ENCODE measurements at regions not wholly inside any gene's neighbourhood (a gene's known extent, or its start where the extent isn't known, plus 50 kb on each side); places are given as distances from the start of the nearest gene placed in this dataset.

GRCh38 chr9:13879981-13880380, 434.0 kb downstream of the NFIB start:
- H3K27ac ChIP-seq (ENCODE audit: low read depth, low read length), result no peak overlapping the region
- no CpG with 5 or more reads among the region's 1 CpG for WGBS (ENCODE audit: insufficient coverage)
- no peaks in the 10 kb centered on the region for H3K4me1 ChIP-seq (ENCODE audit: control insufficient read depth, insufficient read depth, low read length)
- no peaks in the 10 kb centered on the region for H3K36me3 ChIP-seq (ENCODE audit: control insufficient read depth, insufficient read depth, low read length)
- DNase-seq (ENCODE audit: low read depth in 4 of 6, low spot score in 6 of 6), result no peak
- H3K27me3 ChIP-seq (ENCODE audit: control insufficient read depth, insufficient read depth, low read length), result no peaks in the 10 kb centered on the region
- H3K4me3 ChIP-seq (ENCODE audit: low read depth, low read length), result no peak overlapping the region
- no peaks in the 10 kb centered on the region for H3K9me3 ChIP-seq (ENCODE audit: control insufficient read depth, insufficient read depth, low read length)

GRCh38 chr9:13879011-13879410, 434.9 kb downstream of the NFIB start:
- H3K4me3 ChIP-seq (ENCODE audit: low read depth, low read length), result no peak overlapping the region
- no CpG with 5 or more reads among the region's 3 CpGs for WGBS (ENCODE audit: insufficient coverage)
- H3K27me3 ChIP-seq (ENCODE audit: control insufficient read depth, insufficient read depth, low read length), result no peaks in the 10 kb centered on the region
- H3K27ac ChIP-seq (ENCODE audit: low read depth, low read length), result no peak overlapping the region
- no peaks in the 10 kb centered on the region for H3K36me3 ChIP-seq (ENCODE audit: control insufficient read depth, insufficient read depth, low read length)
- peaks cover 1% of the 10 kb centered on the region for H3K9me3 ChIP-seq (ENCODE audit: control insufficient read depth, insufficient read depth, low read length)
- no peaks in the 10 kb centered on the region for H3K4me1 ChIP-seq (ENCODE audit: control insufficient read depth, insufficient read depth, low read length)
- DNase-seq (ENCODE audit: low read depth in 4 of 6, low spot score in 6 of 6), result no peak

GRCh38 chr9:13878241-13878711, 435.7 kb downstream of the NFIB start:
- WGBS (ENCODE audit: insufficient coverage), result no CpG with 5 or more reads among the region's 3 CpGs
- Histone ChIP-seq H3K4me1 (ENCODE audit: control insufficient read depth, insufficient read depth, low read length) (no peaks in the 10 kb centered on the region), H3K36me3 (ENCODE audit: control insufficient read depth, insufficient read depth, low read length) (no peaks in the 10 kb centered on the region), H3K27me3 (ENCODE audit: control insufficient read depth, insufficient read depth, low read length) (no peaks in the 10 kb centered on the region), H3K9me3 (ENCODE audit: control insufficient read depth, insufficient read depth, low read length) (peaks cover 1% of the 10 kb centered on the region), H3K4me3 (ENCODE audit: low read depth, low read length) (no peak overlapping the region), H3K27ac (ENCODE audit: low read depth, low read length) (no peak overlapping the region)
- DNase-seq (ENCODE audit: low read depth in 4 of 6, low spot score in 6 of 6), result peak in 1 of 6 donors; percentile 61

GRCh38 chr9:13876741-13877140, 437.2 kb downstream of the NFIB start:
- no peak overlapping the region for H3K27ac ChIP-seq (ENCODE audit: low read depth, low read length)
- peaks cover 1% of the 10 kb centered on the region for H3K9me3 ChIP-seq (ENCODE audit: control insufficient read depth, insufficient read depth, low read length)
- WGBS (ENCODE audit: insufficient coverage), result no CpG with 5 or more reads among the region's 1 CpG

GRCh38 chr9:13873203-13873602, 440.7 kb downstream of the NFIB start:
- no peak overlapping the region for H3K27ac ChIP-seq (ENCODE audit: low read depth, low read length)
- no peak overlapping the region for H3K4me3 ChIP-seq (ENCODE audit: low read depth, low read length)
- no peaks in the 10 kb centered on the region for H3K4me1 ChIP-seq (ENCODE audit: control insufficient read depth, insufficient read depth, low read length)
- H3K9me3 ChIP-seq (ENCODE audit: control insufficient read depth, insufficient read depth, low read length), result peaks cover 1% of the 10 kb centered on the region
- no peaks in the 10 kb centered on the region for H3K27me3 ChIP-seq (ENCODE audit: control insufficient read depth, insufficient read depth, low read length)
- no CpG with 5 or more reads among the region's 3 CpGs for WGBS (ENCODE audit: insufficient coverage)
- H3K36me3 ChIP-seq (ENCODE audit: control insufficient read depth, insufficient read depth, low read length), result no peaks in the 10 kb centered on the region
- no peak for DNase-seq (ENCODE audit: low read depth in 4 of 6, low spot score in 6 of 6)

More at GRCh38 chr9:13876741-13877140, 437.2 kb downstream of the NFIB start:
- H3K36me3 ChIP-seq (ENCODE audit: control insufficient read depth, insufficient read depth, low read length), result no peaks in the 10 kb centered on the region
- no peak for DNase-seq (ENCODE audit: low read depth in 4 of 6, low spot score in 6 of 6)
- H3K4me1 ChIP-seq (ENCODE audit: control insufficient read depth, insufficient read depth, low read length), result no peaks in the 10 kb centered on the region
- no peaks in the 10 kb centered on the region for H3K27me3 ChIP-seq (ENCODE audit: control insufficient read depth, insufficient read depth, low read length)
- no peak overlapping the region for H3K4me3 ChIP-seq (ENCODE audit: low read depth, low read length)

- H3K9me3 ChIP-seq (ENCODE audit: control insufficient read depth, insufficient read depth, low read length), result no peaks in the 10 kb centered on the region
- no peak overlapping the region for H3K27ac ChIP-seq (ENCODE audit: low read depth, low read length)
- no peaks in the 10 kb centered on the region for H3K4me1 ChIP-seq (ENCODE audit: control insufficient read depth, insufficient read depth, low read length)
- H3K4me3 ChIP-seq (ENCODE audit: low read depth, low read length), result no peak overlapping the region
- H3K36me3 ChIP-seq (ENCODE audit: control insufficient read depth, insufficient read depth, low read length), result no peaks in the 10 kb centered on the region
- WGBS (ENCODE audit: insufficient coverage), result no CpG with 5 or more reads among the region's 4 CpGs
- peak in 1 of 6 donors; percentile 62 for DNase-seq (ENCODE audit: low read depth in 4 of 6, low spot score in 6 of 6)
- no peaks in the 10 kb centered on the region for H3K27me3 ChIP-seq (ENCODE audit: control insufficient read depth, insufficient read depth, low read length)
Observed at GRCh38 chr9:13868336-13868735, 445.6 kb downstream of the NFIB start.

GRCh38 chr9:13865869-13866268, 448.1 kb downstream of the NFIB start:
- H3K36me3 ChIP-seq (ENCODE audit: control insufficient read depth, insufficient read depth, low read length), result no peaks in the 10 kb centered on the region
- no peak overlapping the region for H3K27ac ChIP-seq (ENCODE audit: low read depth, low read length)
- WGBS (ENCODE audit: insufficient coverage), result no CpG with 5 or more reads among the region's 1 CpG
- no peaks in the 10 kb centered on the region for H3K4me1 ChIP-seq (ENCODE audit: control insufficient read depth, insufficient read depth, low read length)
- H3K27me3 ChIP-seq (ENCODE audit: control insufficient read depth, insufficient read depth, low read length), result no peaks in the 10 kb centered on the region
- H3K9me3 ChIP-seq (ENCODE audit: control insufficient read depth, insufficient read depth, low read length), result no peaks in the 10 kb centered on the region
- no peak for DNase-seq (ENCODE audit: low read depth in 4 of 6, low spot score in 6 of 6)
- H3K4me3 ChIP-seq (ENCODE audit: low read depth, low read length), result no peak overlapping the region

GRCh38 chr9:13863112-13863511, 450.8 kb downstream of the NFIB start:
- H3K27ac ChIP-seq (ENCODE audit: low read depth, low read length), result peak overlapping the region; percentile 68
- 17% methylated on average over 1 of the region's 1 CpG for WGBS (ENCODE audit: insufficient coverage)
- DNase-seq (ENCODE audit: low read depth in 4 of 6, low spot score in 6 of 6), result peak; percentile 24 to 82 (median 46)
- no peaks in the 10 kb centered on the region for H3K9me3 ChIP-seq (ENCODE audit: control insufficient read depth, insufficient read depth, low read length)
- no peaks in the 10 kb centered on the region for H3K4me1 ChIP-seq (ENCODE audit: control insufficient read depth, insufficient read depth, low read length)
- no peaks in the 10 kb centered on the region for H3K27me3 ChIP-seq (ENCODE audit: control insufficient read depth, insufficient read depth, low read length)
- H3K36me3 ChIP-seq (ENCODE audit: control insufficient read depth, insufficient read depth, low read length), result no peaks in the 10 kb centered on the region
- H3K4me3 ChIP-seq (ENCODE audit: low read depth, low read length), result no peak overlapping the region

GRCh38 chr9:13862654-13863053, 451.3 kb downstream of the NFIB start:
- Histone ChIP-seq H3K9me3 (ENCODE audit: control insufficient read depth, insufficient read depth, low read length) (no peaks in the 10 kb centered on the region), H3K27ac (ENCODE audit: low read depth, low read length) (peak overlapping the region; percentile 68), H3K27me3 (ENCODE audit: control insufficient read depth, insufficient read depth, low read length) (no peaks in the 10 kb centered on the region), H3K36me3 (ENCODE audit: control insufficient read depth, insufficient read depth, low read length) (no peaks in the 10 kb centered on the region), H3K4me1 (ENCODE audit: control insufficient read depth, insufficient read depth, low read length) (no peaks in the 10 kb centered on the region), H3K4me3 (ENCODE audit: low read depth, low read length) (no peak overlapping the region)
- DNase-seq (ENCODE audit: low read depth in 4 of 6, low spot score in 6 of 6), result peak in 1 of 6 donors; percentile 51

- 45% methylated on average over 2 of the region's 3 CpGs for WGBS (ENCODE audit: insufficient coverage)
- Histone ChIP-seq H3K27ac (ENCODE audit: low read depth, low read length) (no peak overlapping the region), H3K4me3 (ENCODE audit: low read depth, low read length) (no peak overlapping the region), H3K27me3 (ENCODE audit: control insufficient read depth, insufficient read depth, low read length) (no peaks in the 10 kb centered on the region), H3K4me1 (ENCODE audit: control insufficient read depth, insufficient read depth, low read length) (no peaks in the 10 kb centered on the region), H3K9me3 (ENCODE audit: control insufficient read depth, insufficient read depth, low read length) (no peaks in the 10 kb centered on the region), H3K36me3 (ENCODE audit: control insufficient read depth, insufficient read depth, low read length) (no peaks in the 10 kb centered on the region)
- DNase-seq (ENCODE audit: low read depth in 4 of 6, low spot score in 6 of 6), result peak in 1 of 6 donors; percentile 6
Observed at GRCh38 chr9:13860946-13861640, 452.8 kb downstream of the NFIB start.

All from spinal cord (tissue), 9 donors.